SK-N-SH (cell line): ENCODE measurements at regions not wholly inside any gene's neighbourhood (a gene's known extent, or its start where the extent isn't known, plus 50 kb on each side); places are given as distances from the start of the nearest gene placed in this dataset.

Experiments
- CTCF ChIA-PET: fragments of 300-600, 350-600 bp; formaldehyde crosslinking; extraction: SDS; loops from one replicate; lab custom pipeline; 2021; lab: Yijun Ruan, JAX
- POLR2A ChIA-PET: fragments of 350-600 bp; sonication (Branson Sonifier 250); formaldehyde crosslinking; extraction: SDS; loops from one replicate; lab custom pipeline; 2020; ENCODE audit warnings: antibody characterized with exemption, inconsistent platforms; lab: Yijun Ruan, JAX
- DNase-seq: peaks from one replicate; pipeline ENCODE4 v3.0.0; 2012
- H2AFZ ChIP-seq: fragments of 200-600 bp; sonication (generic); 2 replicates; pipeline ENCODE4 v1.8.1; 2016; ENCODE audit warnings: antibody characterized with exemption, mild to moderate bottlenecking, low read depth
- H3F3A ChIP-seq: fragments of 200-600 bp; sonication (generic); replicated peaks from 2 replicates; pipeline ENCODE3; 2016; ENCODE audit warnings: antibody characterized with exemption, mild to moderate bottlenecking; ENCODE audit not compliant: insufficient read depth
- H3K27ac ChIP-seq, 2 experiments: fragments of 200-500 bp in 1 of 2; fragments of 200-600 bp in 1 of 2; sonication (Bioruptor generic) in 1 of 2; sonication (generic), shearing (Covaris generic) in 1 of 2; 2 replicates each; pipeline versions ENCODE4 v1.5.1 to v1.6.1; 2014 to 2016; ENCODE audit warnings: low read depth in 2 of 2, inconsistent platforms in 1 of 2, low read length in 1 of 2, mild to moderate bottlenecking in 1 of 2, mixed read lengths in 1 of 2
- H3K27me3 ChIP-seq: fragments of 200-600 bp; sonication (generic), shearing (Covaris generic); 2 replicates; pipeline ENCODE4 v1.6.1; 2016; ENCODE audit warnings: mixed run types; ENCODE audit not compliant: insufficient read depth
- H3K36me3 ChIP-seq, 2 experiments: fragments of 200-500 bp in 1 of 2; fragments of 200-600 bp in 1 of 2; sonication (Bioruptor generic) in 1 of 2; sonication (generic) in 1 of 2; replicated peaks in 1 of 2; 2 replicates each; pipeline versions ENCODE3 to v1.5.1; 2014 to 2016; ENCODE audit warnings: low read length in 1 of 2, mild to moderate bottlenecking in 1 of 2; ENCODE audit not compliant: insufficient read depth in 2 of 2, control insufficient read depth in 1 of 2
- H3K4me1 ChIP-seq, 2 experiments: fragments of 200-500 bp in 1 of 2; fragments of 200-600 bp in 1 of 2; sonication (Bioruptor generic) in 1 of 2; sonication (generic), shearing (Covaris generic) in 1 of 2; 2 replicates each; pipeline versions ENCODE4 v1.5.1 to v1.6.1; 2014 to 2016; ENCODE audit warnings: low read depth in 1 of 2, low read length in 1 of 2, mixed run types in 1 of 2; ENCODE audit not compliant: insufficient read depth in 2 of 2, control insufficient read depth in 1 of 2
- H3K4me2 ChIP-seq: fragments of 200-600 bp; sonication (generic), shearing (Covaris generic); 2 replicates; pipeline ENCODE4 v1.6.1; 2017; ENCODE audit warnings: mixed run types
- H3K4me3 ChIP-seq, 2 experiments: fragments of 200-500 bp in 1 of 2; fragments of 200-600 bp in 1 of 2; sonication (Bioruptor generic) in 1 of 2; sonication (generic), shearing (Covaris generic) in 1 of 2; 2 replicates each; pipeline versions ENCODE4 v1.5.1 to v1.8.1; 2014 to 2016; ENCODE audit warnings: low read depth in 2 of 2, inconsistent platforms in 1 of 2, low read length in 1 of 2, mild to moderate bottlenecking in 1 of 2, mixed read lengths in 1 of 2, moderate library complexity in 1 of 2
- H3K79me2 ChIP-seq: fragments of 200-600 bp; sonication (generic); 2 replicates; pipeline ENCODE4 v1.8.1; 2017; ENCODE audit warnings: mild to moderate bottlenecking; ENCODE audit not compliant: insufficient read depth
- H3K9ac ChIP-seq: fragments of 200-600 bp; sonication (generic); 2 replicates; pipeline ENCODE4 v1.6.1; 2017; ENCODE audit warnings: mixed run types
- H3K9me2 ChIP-seq: fragments of 200-600 bp; sonication (generic); 2 replicates; pipeline ENCODE4 v1.6.1; 2017; ENCODE audit warnings: mixed run types
- H3K9me3 ChIP-seq: fragments of 200-600 bp; sonication (generic); 2 replicates; pipeline ENCODE4 v1.6.1; 2017; ENCODE audit warnings: mixed run types, mild to moderate bottlenecking, moderate library complexity
- H4K20me1 ChIP-seq: fragments of 200-600 bp; sonication (generic); 2 replicates; pipeline ENCODE4 v1.6.1; 2017; ENCODE audit warnings: mild to moderate bottlenecking, mixed run types; ENCODE audit not compliant: insufficient read depth
- CHD2 ChIP-seq: fragments of 150-350 bp; IDR thresholded peaks from 2 replicates; pipeline ENCODE4 v1.6.1; 2018; ENCODE audit warnings: low read length; ENCODE audit not compliant: partially characterized antibody
- EZH2phosphoT487 ChIP-seq: fragments of 200-600 bp; sonication (generic); IDR thresholded peaks from 2 replicates; pipeline ENCODE4 v1.6.1; 2017; ENCODE audit warnings: low read depth, mixed run types, mild to moderate bottlenecking, antibody characterized with exemption, moderate library complexity, borderline replicate concordance
- GABPA ChIP-seq: IDR thresholded peaks from 2 replicates; pipeline ENCODE4 v1.4.0; 2012; ENCODE audit warnings: low read depth, mild to moderate bottlenecking
- JUND ChIP-seq: IDR thresholded peaks from 2 replicates; pipeline ENCODE4 v1.4.0; 2012
- MXI1 ChIP-seq: IDR thresholded peaks from 2 replicates; pipeline ENCODE4 v1.6.1; 2012; ENCODE audit warnings: mild to moderate bottlenecking, low read depth, low read length, improper control_type of control experiment
- NFIC ChIP-seq: IDR thresholded peaks from 2 replicates; pipeline ENCODE4 v1.4.0; 2012; ENCODE audit warnings: borderline replicate concordance
- POLR2AphosphoS5 ChIP-seq: IDR thresholded peaks from 2 replicates; pipeline ENCODE4 v1.6.1; 2012; ENCODE audit warnings: low read depth, low read length
- SIN3A ChIP-seq: IDR thresholded peaks from 2 replicates; pipeline ENCODE4 v1.6.1; 2012; ENCODE audit warnings: low read depth, mild to moderate bottlenecking, low read length, moderate library complexity, borderline replicate concordance
- TEAD4 ChIP-seq: IDR thresholded peaks from 2 replicates; pipeline ENCODE4 v1.4.0; 2012; ENCODE audit warnings: mild to moderate bottlenecking, borderline replicate concordance; ENCODE audit not compliant: insufficient read depth
- WGBS: methylation state at CpG from one replicate; pipeline ENCODE4 v1.1.6; 2017; ENCODE audit warnings: low lambda C conversion rate; 5-methylcytosine and 5-hydroxymethylcytosine counted together
- TF ChIP-seq, protein P1 (sequence below): fragments of 200-600 bp; sonication (generic); IDR thresholded peaks from 2 replicates; pipeline ENCODE4 v1.6.1; 2017; ENCODE audit warnings: antibody characterized with exemption, mild to moderate bottlenecking, moderate library complexity
- TF ChIP-seq, protein P2 (sequence below): IDR thresholded peaks from 2 replicates; pipeline ENCODE4 v1.4.0; 2012; ENCODE audit warnings: low read depth, borderline replicate concordance
- TF ChIP-seq, protein P3 (sequence below): IDR thresholded peaks from 2 replicates; pipeline ENCODE4 v1.4.0; 2012; ENCODE audit warnings: low read depth, borderline replicate concordance
- TF ChIP-seq, protein P4 (sequence below): IDR thresholded peaks from 2 replicates; pipeline ENCODE4; 2012

DNA sequence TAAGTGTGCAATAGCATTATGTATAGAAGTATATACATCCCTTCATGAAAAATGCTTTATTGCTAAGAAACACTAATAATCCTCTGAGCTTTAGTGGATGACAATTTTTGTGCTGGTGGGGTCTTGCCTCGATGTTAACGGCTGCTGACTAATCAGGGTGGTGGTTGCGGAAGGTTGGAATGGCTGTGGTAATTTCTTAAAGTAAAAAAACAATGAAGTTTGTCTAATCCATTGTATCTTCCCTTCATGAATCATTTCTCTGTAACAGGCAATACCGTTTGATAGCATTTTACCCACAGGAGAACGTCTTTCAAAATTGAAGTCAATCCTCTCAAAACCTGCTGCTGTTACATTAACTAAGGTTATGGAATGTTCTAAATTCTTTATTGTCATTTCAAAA is 816.5 kb upstream of the GJE1 start (continued):
- TF ChIP-seq, protein P1, sequence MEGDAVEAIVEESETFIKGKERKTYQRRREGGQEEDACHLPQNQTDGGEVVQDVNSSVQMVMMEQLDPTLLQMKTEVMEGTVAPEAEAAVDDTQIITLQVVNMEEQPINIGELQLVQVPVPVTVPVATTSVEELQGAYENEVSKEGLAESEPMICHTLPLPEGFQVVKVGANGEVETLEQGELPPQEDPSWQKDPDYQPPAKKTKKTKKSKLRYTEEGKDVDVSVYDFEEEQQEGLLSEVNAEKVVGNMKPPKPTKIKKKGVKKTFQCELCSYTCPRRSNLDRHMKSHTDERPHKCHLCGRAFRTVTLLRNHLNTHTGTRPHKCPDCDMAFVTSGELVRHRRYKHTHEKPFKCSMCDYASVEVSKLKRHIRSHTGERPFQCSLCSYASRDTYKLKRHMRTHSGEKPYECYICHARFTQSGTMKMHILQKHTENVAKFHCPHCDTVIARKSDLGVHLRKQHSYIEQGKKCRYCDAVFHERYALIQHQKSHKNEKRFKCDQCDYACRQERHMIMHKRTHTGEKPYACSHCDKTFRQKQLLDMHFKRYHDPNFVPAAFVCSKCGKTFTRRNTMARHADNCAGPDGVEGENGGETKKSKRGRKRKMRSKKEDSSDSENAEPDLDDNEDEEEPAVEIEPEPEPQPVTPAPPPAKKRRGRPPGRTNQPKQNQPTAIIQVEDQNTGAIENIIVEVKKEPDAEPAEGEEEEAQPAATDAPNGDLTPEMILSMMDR: no peak
- TF ChIP-seq SIN3A (no peak), NFIC (no peak), GABPA (no peak), CHD2 (no peak), POLR2AphosphoS5 (no peak)
- TF ChIP-seq, protein P2, sequence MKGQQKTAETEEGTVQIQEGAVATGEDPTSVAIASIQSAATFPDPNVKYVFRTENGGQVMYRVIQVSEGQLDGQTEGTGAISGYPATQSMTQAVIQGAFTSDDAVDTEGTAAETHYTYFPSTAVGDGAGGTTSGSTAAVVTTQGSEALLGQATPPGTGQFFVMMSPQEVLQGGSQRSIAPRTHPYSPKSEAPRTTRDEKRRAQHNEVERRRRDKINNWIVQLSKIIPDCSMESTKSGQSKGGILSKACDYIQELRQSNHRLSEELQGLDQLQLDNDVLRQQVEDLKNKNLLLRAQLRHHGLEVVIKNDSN: no peak

DNA sequence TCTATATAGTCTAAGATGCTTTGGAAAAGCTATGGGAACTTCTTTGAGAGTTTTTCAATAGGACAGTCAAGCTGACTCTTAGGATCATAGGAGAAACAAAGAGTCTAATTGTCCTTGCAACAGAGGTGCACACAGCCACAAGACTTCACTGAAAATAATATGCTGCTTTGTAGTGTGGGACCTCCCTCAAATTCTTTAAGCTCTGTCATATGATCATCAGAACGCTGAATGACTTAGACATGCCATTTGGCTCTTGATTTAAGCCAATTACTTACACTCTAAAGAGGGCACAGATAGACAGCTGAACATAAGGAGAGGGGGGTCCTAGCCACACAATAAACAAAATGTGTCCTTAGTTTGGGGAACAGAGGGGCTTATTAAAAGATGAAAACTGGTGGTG is 818.7 kb upstream of the GJE1 start:
- no peaks in the 10 kb centered on the region for H4K20me1 ChIP-seq
- no peaks in the 10 kb centered on the region for H3F3A ChIP-seq
- H3K4me2 ChIP-seq: no peak overlapping the region
- 26% methylated on average over 1 of the region's 1 CpG for WGBS
- H2AFZ ChIP-seq: no peak overlapping the region
- H3K4me1 ChIP-seq: no peaks in the 10 kb centered on the region
- POLR2A ChIA-PET: no interaction called here
- H3K9me3 ChIP-seq: 0 out of 2 replicates have a peak, but pooled peaks cover 5% of the 10 kb centered on the region
- TF ChIP-seq TEAD4 (no peak), JUND (no peak), EZH2phosphoT487 (no peak), MXI1 (no peak), SIN3A (no peak)
- TF ChIP-seq, protein P3, sequence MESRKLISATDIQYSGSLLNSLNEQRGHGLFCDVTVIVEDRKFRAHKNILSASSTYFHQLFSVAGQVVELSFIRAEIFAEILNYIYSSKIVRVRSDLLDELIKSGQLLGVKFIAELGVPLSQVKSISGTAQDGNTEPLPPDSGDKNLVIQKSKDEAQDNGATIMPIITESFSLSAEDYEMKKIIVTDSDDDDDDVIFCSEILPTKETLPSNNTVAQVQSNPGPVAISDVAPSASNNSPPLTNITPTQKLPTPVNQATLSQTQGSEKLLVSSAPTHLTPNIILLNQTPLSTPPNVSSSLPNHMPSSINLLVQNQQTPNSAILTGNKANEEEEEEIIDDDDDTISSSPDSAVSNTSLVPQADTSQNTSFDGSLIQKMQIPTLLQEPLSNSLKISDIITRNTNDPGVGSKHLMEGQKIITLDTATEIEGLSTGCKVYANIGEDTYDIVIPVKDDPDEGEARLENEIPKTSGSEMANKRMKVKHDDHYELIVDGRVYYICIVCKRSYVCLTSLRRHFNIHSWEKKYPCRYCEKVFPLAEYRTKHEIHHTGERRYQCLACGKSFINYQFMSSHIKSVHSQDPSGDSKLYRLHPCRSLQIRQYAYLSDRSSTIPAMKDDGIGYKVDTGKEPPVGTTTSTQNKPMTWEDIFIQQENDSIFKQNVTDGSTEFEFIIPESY: no peak
- TF ChIP-seq, protein P4, sequence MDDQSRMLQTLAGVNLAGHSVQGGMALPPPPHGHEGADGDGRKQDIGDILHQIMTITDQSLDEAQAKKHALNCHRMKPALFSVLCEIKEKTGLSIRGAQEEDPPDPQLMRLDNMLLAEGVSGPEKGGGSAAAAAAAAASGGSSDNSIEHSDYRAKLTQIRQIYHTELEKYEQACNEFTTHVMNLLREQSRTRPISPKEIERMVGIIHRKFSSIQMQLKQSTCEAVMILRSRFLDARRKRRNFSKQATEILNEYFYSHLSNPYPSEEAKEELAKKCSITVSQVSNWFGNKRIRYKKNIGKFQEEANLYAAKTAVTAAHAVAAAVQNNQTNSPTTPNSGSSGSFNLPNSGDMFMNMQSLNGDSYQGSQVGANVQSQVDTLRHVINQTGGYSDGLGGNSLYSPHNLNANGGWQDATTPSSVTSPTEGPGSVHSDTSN: no peak
- TF ChIP-seq, all 33 proteins: peak for 0
- Histone ChIP-seq H3K27me3 (no peaks in the 10 kb centered on the region; the same call in 1 of the 2 replicates), H3K79me2 (no peaks in the 10 kb centered on the region), H3K36me3 (no peaks in the 10 kb centered on the region), H3K9me2 (no peaks in the 10 kb centered on the region), H3K4me3 (no peak overlapping the region), H3K27ac (no peak overlapping the region), H3K9ac (no peak overlapping the region)
- DNase-seq: no peak
- CTCF ChIA-PET: no interaction called here
